Panc1 (cell line): ENCODE measurements at regions not wholly inside any gene's neighbourhood (a gene's known extent, or its start where the extent isn't known, plus 50 kb on each side); places are given as distances from the start of the nearest gene placed in this dataset.

Experiments used
- ATAC-seq: fragments of 200-7000 bp; cut with Tn5 transposase; 2 replicates; pipeline ENCODE4 v1.9.1; 2020; ENCODE audit warnings: mild to moderate bottlenecking, moderate library complexity
- BruUV-seq: library from RNA; stranded (reverse); fragments of 400-500 nt; replicated peaks from 2 replicates; lab custom pipeline; 2021; lab: Mats Ljungman, UMichigan
- CTCF ChIA-PET: fragments of 300-600 bp; sonication (Branson Sonifier 250); formaldehyde crosslinking; loops from one replicate; lab custom pipeline; 2022; ENCODE audit warnings: antibody characterized with exemption; lab: Charles Lee
- POLR2A ChIA-PET: fragments of 300-600 bp; sonication (Branson Sonifier 250); formaldehyde crosslinking; loops from one replicate; lab custom pipeline; 2022; ENCODE audit warnings: antibody characterized with exemption; lab: Charles Lee
- DNase-seq: peaks from one replicate; pipeline ENCODE4 v3.0.0-alpha.2; 2010; ENCODE audit warnings: low read depth, low spot score
- H3K27ac ChIP-seq: 2 replicates; pipeline ENCODE4 v1.5.1; 2011; ENCODE audit warnings: mild to moderate bottlenecking, low read length, inconsistent platforms
- H3K27me3 ChIP-seq: fragments of 200-500 bp; sonication (Bioruptor generic); 2 replicates; pipeline ENCODE4 v1.6.0; 2014; ENCODE audit warnings: low read length, inconsistent platforms; ENCODE audit not compliant: control insufficient read depth, insufficient read depth
- H3K36me3 ChIP-seq: fragments of 200-500 bp; sonication (Bioruptor generic); 2 replicates; pipeline ENCODE4 v1.5.1; 2014; ENCODE audit warnings: inconsistent platforms, mild to moderate bottlenecking, low read length, moderate library complexity; ENCODE audit not compliant: control insufficient read depth, insufficient read depth
- H3K4me1 ChIP-seq: 2 replicates; pipeline ENCODE4 v1.5.1; 2011; ENCODE audit warnings: inconsistent platforms, mild to moderate bottlenecking, low read length, moderate library complexity; ENCODE audit not compliant: control insufficient read depth, insufficient read depth
- H3K4me3 ChIP-seq, 2 experiments: 2 replicates each; pipeline ENCODE4 v1.5.1; 2011 to 2012; ENCODE audit warnings: low read depth in 2 of 2, low read length in 2 of 2, mild to moderate bottlenecking in 2 of 2, inconsistent platforms in 1 of 2, moderate library complexity in 1 of 2
- H3K9me3 ChIP-seq: fragments of 200-500 bp; sonication (Bioruptor generic); 2 replicates; pipeline ENCODE4 v1.5.1; 2014; ENCODE audit warnings: low read depth, mild to moderate bottlenecking, inconsistent platforms, low read length, moderate library complexity; ENCODE audit not compliant: control insufficient read depth, insufficient read depth
- POLR2AphosphoS5 ChIP-seq: IDR thresholded peaks from 2 replicates; pipeline ENCODE4 v1.6.1; 2012; ENCODE audit warnings: mild to moderate bottlenecking, low read depth, low read length, moderate library complexity
- SIN3A ChIP-seq: IDR thresholded peaks from 2 replicates; pipeline ENCODE4 v1.6.1; 2012; ENCODE audit warnings: low read depth, mild to moderate bottlenecking, low read length, moderate library complexity, borderline replicate concordance; ENCODE audit not compliant: insufficient read depth
- TCF7L2 ChIP-seq: IDR thresholded peaks from 2 replicates; pipeline ENCODE4 v1.6.1; 2011; ENCODE audit warnings: mild to moderate bottlenecking, low read depth, low read length, inconsistent platforms
- in situ Hi-C: cut with HindIII; loops from 2 replicates; pipeline ENCODE4 v1.10.0; 2016; ENCODE audit warnings: low sequenced_read_pairs, low pct_unique_long_range_greater_than_20kb
- intact Hi-C: fragments of 100-400 bp; cut with micrococcal nuclease; formaldehyde crosslinking; loops from one replicate; pipeline ENCODE4 v1.10.0; 2022; ENCODE audit not compliant: unreplicated experiment
- TF ChIP-seq, protein P1 (sequence below), 2 experiments: IDR thresholded peaks; 2 replicates each; pipeline ENCODE4 v1.6.1; 2011 to 2012; ENCODE audit warnings: low read depth in 2 of 2, control low read depth in 1 of 2, low read length in 1 of 2, mild to moderate bottlenecking in 1 of 2, moderate library complexity in 1 of 2; ENCODE audit not compliant: insufficient read depth in 1 of 2
- TF ChIP-seq, protein P2 (sequence below): fragments of 450-650 bp; IDR thresholded peaks from 2 replicates; pipeline ENCODE4 v1.5.1; 2017; ENCODE audit warnings: mild to moderate bottlenecking

DNA sequence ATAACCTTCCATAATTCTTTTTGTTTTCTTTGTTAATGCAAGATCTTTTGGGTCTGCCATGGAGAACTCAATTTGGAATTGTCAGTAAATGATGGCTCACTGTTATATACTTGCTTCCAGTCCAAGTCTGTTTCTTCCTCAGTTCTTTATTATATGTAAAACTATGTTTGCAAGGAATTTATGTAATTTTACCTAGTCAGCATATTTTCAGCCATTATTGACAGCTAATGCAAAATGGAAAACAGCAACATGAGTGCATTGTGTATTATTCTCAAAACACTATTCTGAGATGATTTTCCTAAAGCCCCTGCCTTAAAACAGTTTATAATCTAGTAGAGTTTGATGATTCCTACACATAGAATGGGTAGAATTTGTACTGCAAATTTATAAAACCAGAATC, 167.5 kb downstream of the TANC2 start:
- ChIA-PET POLR2A (interaction anchor here (0.6 to 0.7 kb wide), 2 partner anchors 31 to 45 kb away, joined by 3 read pairs; no protein-coding TSS in a partner anchor), CTCF (no interaction called here)
- in situ Hi-C loops (no loop called here), intact Hi-C loops (no loop called here)
- no TSS peak for BruUV-seq
- TF ChIP-seq, protein P1, sequence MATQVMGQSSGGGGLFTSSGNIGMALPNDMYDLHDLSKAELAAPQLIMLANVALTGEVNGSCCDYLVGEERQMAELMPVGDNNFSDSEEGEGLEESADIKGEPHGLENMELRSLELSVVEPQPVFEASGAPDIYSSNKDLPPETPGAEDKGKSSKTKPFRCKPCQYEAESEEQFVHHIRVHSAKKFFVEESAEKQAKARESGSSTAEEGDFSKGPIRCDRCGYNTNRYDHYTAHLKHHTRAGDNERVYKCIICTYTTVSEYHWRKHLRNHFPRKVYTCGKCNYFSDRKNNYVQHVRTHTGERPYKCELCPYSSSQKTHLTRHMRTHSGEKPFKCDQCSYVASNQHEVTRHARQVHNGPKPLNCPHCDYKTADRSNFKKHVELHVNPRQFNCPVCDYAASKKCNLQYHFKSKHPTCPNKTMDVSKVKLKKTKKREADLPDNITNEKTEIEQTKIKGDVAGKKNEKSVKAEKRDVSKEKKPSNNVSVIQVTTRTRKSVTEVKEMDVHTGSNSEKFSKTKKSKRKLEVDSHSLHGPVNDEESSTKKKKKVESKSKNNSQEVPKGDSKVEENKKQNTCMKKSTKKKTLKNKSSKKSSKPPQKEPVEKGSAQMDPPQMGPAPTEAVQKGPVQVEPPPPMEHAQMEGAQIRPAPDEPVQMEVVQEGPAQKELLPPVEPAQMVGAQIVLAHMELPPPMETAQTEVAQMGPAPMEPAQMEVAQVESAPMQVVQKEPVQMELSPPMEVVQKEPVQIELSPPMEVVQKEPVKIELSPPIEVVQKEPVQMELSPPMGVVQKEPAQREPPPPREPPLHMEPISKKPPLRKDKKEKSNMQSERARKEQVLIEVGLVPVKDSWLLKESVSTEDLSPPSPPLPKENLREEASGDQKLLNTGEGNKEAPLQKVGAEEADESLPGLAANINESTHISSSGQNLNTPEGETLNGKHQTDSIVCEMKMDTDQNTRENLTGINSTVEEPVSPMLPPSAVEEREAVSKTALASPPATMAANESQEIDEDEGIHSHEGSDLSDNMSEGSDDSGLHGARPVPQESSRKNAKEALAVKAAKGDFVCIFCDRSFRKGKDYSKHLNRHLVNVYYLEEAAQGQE (IDR thresholded peaks at IDR 0.05; ENCODE audit: insufficient read depth in 1 of 2, low read depth in 2 of 2, low read length in 1 of 2) = no peak
- TF ChIP-seq TCF7L2 (no peak), POLR2AphosphoS5 (no peak), SIN3A (no peak)
- TF ChIP-seq, protein P2, sequence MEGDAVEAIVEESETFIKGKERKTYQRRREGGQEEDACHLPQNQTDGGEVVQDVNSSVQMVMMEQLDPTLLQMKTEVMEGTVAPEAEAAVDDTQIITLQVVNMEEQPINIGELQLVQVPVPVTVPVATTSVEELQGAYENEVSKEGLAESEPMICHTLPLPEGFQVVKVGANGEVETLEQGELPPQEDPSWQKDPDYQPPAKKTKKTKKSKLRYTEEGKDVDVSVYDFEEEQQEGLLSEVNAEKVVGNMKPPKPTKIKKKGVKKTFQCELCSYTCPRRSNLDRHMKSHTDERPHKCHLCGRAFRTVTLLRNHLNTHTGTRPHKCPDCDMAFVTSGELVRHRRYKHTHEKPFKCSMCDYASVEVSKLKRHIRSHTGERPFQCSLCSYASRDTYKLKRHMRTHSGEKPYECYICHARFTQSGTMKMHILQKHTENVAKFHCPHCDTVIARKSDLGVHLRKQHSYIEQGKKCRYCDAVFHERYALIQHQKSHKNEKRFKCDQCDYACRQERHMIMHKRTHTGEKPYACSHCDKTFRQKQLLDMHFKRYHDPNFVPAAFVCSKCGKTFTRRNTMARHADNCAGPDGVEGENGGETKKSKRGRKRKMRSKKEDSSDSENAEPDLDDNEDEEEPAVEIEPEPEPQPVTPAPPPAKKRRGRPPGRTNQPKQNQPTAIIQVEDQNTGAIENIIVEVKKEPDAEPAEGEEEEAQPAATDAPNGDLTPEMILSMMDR = no peak
- Histone ChIP-seq H3K36me3 (no peaks in the 10 kb centered on the region), H3K9me3 (no peaks in the 10 kb centered on the region), H3K27ac (no peak overlapping the region), H3K4me1 (no peaks in the 10 kb centered on the region; the same call in 1 of the 2 replicates), H3K4me3 (no peak overlapping the region), H3K27me3 (no peaks in the 10 kb centered on the region)
- DNase-seq (no peak), ATAC-seq (no peak)

DNA sequence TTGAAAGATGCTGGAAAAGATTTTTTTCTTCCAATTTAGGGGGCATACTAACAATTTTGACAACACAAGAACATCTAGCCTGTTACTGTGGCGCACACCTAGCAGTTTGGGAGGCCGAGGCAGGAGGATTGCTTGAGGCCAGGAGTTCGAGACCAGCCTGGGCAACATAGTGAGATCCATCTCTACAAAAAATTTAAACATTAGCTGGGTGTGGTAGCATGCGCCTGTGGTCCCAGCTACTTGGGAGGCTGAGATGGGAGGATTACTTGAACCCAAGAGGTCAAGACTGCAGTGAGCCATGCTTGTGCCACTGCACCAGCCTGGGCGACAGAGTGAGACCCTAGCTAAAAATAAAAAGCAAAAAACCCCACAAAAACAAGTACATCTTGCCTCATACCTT, 168.8 kb downstream of the TANC2 start:
- in situ Hi-C loops = no loop called here
- DNase-seq (no peak), ATAC-seq (no peak)
- no peak overlapping the region for H3K4me3 ChIP-seq
- CTCF ChIA-PET = no interaction called here
- H3K27me3 ChIP-seq = no peaks in the 10 kb centered on the region
- POLR2A ChIA-PET = no interaction called here
- TF ChIP-seq TCF7L2 (no peak), POLR2AphosphoS5 (no peak), SIN3A (no peak)
- TF ChIP-seq, protein P2 = no peak
- TF ChIP-seq, protein P1 (IDR thresholded peaks at IDR 0.05; ENCODE audit: insufficient read depth in 1 of 2, low read depth in 2 of 2, low read length in 1 of 2) = no peak
- no peaks in the 10 kb centered on the region for H3K9me3 ChIP-seq
- H3K36me3 ChIP-seq = no peaks in the 10 kb centered on the region
- no peaks in the 10 kb centered on the region; the same call in 1 of the 2 replicates for H3K4me1 ChIP-seq
- intact Hi-C loops = no loop called here
- H3K27ac ChIP-seq = no peak overlapping the region
- BruUV-seq = no TSS peak
